IPS DF 4.7 (cell line): ENCODE measurements at regions not wholly inside any gene's neighbourhood (a gene's known extent, or its start where the extent isn't known, plus 50 kb on each side); places are given as distances from the start of the nearest gene placed in this dataset.
"Not testable (repeated sequence)": the region's sequence is repeated elsewhere in the genome, so short reads cannot be mapped to it uniquely, and the experiment has no call there.

Experiments used
- DNase-seq: peaks from one replicate; pipeline ENCODE4 v3.0.0-alpha.2; 2013; ENCODE audit warnings: low spot score; ENCODE audit errors: extremely low read depth

GRCh38 chr7:156516791-156517378 lies 123.7 kb upstream of the RNF32 start:
- no peak for DNase-seq

GRCh38 chr7:156515911-156516790 lies 124.4 kb upstream of the RNF32 start:
- no peak for DNase-seq

GRCh38 chr7:156514851-156515250 lies 125.7 kb upstream of the RNF32 start:
- DNase-seq: no peak

GRCh38 chr7:156511426-156511825 lies 129.1 kb upstream of the RNF32 start:
- DNase-seq: no peak

DNA sequence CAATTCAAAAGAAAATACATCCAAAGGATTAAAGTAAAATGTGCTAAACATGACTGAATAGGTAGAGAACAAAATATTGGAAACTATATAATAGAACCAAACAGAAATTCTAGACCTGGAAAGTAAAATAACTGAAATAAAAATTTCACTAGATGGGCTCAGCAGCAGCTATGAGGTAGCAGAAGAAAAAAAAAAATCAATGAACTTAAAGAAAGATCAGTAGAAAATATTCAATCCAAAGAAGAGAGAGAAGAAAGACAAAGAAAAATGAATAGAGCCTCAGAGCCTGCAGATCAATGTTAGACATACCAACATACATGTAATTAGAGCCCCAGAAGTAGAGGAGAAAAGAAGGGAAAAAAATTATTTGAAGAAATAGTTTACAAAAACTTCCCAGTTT lies 129.6 kb upstream of the RNF32 start:
- DNase-seq: no peak

DNA sequence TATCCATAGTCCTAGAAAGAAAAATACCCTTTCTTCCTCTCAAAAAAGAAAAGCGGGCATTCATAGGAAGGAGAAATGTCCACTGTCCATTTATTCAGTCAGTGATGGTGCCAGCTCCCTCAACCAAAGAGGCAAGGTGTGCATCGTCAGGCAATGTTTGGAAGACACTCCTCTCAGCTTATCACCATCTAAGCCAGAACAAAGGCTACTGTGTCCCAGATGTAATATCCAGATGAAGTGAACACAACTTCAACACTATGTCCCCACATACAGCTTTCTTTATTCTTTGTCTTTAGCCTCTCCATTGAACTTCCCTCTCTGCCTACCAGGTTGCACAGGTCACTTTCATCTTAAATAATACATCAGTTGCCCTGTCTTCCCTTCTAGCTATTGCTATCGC lies 131.4 kb upstream of the RNF32 start:
- no peak for DNase-seq

DNA sequence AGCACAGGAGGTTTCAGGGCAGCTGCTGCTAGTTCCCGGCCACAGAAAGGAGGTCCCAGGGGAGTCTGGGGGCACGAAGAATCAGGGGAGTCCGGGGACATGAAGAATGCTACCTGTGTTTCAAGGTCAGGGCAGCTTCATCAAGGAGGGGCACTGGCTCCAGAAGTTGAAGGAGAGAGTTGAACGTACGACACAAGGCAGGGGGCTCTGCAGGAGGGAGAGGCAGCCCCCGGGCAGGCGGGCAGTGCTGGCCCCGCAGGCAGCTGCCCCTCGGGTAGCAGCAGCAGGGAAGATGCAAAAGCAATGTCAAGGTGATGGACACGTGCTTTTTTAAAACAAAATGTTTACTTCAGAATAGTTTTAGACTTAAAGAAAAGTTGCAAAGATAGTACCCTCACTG lies 134.7 kb upstream of the RNF32 start:
- no peak for DNase-seq

- DNase-seq: no peak
Observed at GRCh38 chr7:156504687-156505545, 135.7 kb upstream of the RNF32 start.

GRCh38 chr7:156504006-156504405 lies 136.6 kb upstream of the RNF32 start:
- no peak for DNase-seq

- DNase-seq: no peak
Observed at GRCh38 chr7:156503196-156503595, 137.4 kb upstream of the RNF32 start.

DNA sequence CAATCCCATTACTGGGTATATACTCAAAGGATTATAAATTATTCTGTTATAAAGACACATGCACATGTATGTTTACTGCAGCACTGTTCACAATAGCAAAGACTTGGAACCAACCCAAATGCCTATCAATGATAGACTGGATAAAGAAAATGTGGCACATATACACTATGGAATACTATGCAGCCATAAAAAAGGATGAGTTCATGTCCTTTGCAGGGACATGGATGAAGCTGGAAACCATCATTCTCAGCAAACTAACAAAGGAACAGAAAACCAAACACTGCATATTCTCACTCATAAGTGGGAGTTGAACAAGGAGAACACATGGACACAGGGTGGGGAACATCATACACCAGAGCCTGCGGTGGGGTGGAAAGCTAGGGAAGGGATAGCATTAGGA lies 138.8 kb upstream of the RNF32 start:
- not testable (repeated sequence) for DNase-seq

DNA sequence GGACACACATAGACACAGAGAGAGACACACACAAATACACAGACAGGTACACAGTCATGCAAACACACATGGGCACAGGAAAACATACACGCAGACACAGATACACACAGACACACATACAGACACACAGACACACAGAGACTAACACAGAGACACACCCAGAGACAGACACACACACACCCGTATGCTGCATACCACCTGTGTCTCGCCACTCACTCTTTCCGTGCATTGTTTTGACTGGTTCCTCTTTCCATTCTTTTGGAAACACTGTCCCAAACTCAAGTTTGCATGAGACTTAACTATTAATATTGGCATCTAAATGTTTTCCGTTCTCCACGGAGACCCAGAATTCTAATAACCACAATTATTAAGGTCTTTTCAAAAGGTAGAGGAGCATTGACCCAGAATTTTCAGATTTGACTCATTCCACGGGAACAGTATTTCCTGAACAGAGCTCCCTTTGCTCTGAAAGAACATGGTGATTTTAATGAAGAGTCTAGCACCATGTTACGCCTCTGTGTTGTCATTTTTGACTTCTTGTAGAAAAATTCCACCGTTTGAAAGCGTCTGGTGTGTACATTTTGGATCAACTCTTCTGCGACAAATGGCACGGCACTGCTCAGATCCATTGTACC lies 141.2 kb upstream of the RNF32 start:
- no peak for DNase-seq

DNA sequence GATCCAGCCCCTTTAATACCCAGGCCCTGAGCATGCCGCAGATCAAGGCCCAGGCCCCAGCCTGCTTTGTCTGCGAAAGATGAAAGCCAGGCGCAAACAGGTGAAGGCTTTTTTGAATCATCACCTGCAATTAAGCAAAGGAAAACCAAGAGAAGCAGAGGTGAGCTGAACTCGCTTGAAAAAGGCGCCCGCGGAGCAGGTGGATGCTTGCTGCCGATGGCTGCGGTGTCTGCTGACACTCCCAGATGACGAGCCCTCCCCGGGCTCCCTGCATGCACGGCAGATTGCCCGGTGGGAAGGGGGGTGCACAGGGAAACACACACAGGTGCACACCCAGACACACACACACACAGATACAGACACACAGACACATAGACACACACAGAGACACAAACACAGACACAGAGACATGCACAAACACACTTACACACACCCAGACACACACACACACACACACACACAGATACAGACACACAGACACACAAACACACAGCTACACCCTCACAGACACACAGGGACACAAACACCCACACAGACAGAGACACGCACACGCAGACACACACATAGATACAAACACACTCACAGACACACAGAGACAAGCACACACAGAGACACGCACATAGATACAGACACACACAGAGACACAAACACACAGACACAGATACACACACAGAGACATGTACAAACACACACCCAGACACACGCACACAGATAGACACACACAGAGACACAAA lies 142.6 kb upstream of the RNF32 start:
- DNase-seq: no peak

- no peak for DNase-seq
Observed at GRCh38 chr7:156496865-156497264, 143.7 kb upstream of the RNF32 start.

DNA sequence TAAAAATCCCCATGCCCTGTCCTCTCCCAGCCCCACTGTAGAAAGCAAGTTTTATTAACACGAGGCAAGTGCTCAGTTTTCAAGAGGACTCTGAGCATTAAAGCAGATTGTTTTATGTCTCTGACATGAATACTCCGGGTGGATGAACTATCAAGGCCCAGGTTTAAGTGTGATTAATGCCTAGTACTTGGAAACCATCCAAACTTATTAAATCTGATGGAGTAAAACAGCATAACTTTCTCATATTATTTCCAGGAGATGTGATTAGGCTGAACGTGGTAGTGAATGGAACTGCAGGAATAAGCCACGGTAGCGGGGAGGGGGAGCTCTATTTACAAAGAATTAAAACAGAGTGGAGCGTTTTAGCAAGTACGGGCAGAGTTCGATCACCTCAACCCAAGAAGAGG lies 144.2 kb upstream of the RNF32 start:
- no peak for DNase-seq

- DNase-seq: no peak
Observed at GRCh38 chr7:156494960-156495359, 145.6 kb upstream of the RNF32 start.

GRCh38 chr7:156493942-156494341 lies 146.6 kb upstream of the RNF32 start:
- DNase-seq: no peak

GRCh38 chr7:156492170-156492569 lies 148.4 kb upstream of the RNF32 start:
- DNase-seq: no peak

DNA sequence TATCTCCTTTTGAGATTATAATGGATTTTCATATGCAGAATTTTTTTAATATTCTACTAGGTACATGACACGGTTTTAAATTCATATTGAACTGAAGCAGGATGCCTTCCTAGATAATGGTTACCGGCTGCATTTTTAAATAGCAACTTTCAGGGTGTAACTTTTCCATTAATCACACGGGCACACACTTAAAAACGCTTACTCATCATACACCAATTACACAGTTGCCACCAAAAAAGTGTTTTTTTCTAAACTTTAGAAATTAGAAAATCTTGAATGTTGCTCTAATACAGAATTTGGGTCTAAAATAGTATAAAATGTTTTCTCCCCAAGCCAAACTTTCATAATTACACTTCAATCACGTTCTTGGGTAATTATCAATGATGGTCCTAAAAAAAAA lies 149.1 kb upstream of the RNF32 start:
- DNase-seq: no peak

DNA sequence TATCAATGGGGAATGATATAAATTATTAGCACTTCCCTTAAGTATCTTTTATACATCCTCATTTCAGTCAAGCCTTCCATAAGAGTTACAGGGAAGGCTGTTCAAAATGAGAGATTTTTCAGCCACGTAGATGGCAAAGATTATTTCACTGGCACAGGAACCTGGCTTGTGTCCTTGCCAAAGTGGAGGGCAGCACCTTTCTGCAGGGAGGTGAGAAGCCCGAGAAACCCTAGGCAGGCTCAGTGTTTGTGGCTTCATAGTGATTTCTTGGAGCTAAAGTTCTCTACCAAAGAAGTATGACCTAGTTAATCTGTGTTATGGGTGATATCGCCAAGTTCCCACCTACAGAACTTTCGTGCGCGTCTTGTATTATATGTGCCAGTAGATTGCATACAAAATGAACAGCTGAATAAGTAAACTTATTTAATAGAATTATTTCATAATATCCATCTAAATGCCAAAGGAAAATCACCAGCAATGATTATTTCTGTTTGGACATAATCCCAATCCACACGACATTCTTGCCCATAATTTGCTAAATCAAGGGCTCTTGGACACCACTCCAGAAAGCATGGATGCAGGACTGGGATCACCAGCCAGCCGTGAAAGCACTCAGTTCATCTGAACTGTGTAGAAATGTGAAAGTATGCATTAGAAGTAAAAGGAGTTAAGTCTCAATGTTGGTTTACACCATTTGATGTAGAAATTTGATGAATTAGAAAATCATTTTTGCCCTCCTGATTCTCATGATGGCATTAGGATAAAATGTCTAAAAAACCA lies 150.4 kb upstream of the RNF32 start:
- DNase-seq: no peak
